ENCODE measurements at regions not wholly inside any gene's neighbourhood (a gene's known extent, or its start where the extent isn't known, plus 50 kb on each side); places are given as distances from the start of the nearest gene placed in this dataset.

GRCh38 chr21:31426235-31426797 is 82.3 kb upstream of the TIAM1 start:
- ChIA-PET CTCF (ENCODE audit: low intra/inter-chr PET ratio) (no interaction called here), POLR2A (interaction anchor here (0.6 to 1.2 kb wide), 2 partner anchors 11 to 22 kb away, joined by 3 read pairs; no protein-coding TSS in a partner anchor)
- no peak overlapping the region for H3K27ac ChIP-seq (ENCODE audit: extremely low read depth, low read depth, low read length)
- H3K4me2 ChIP-seq (ENCODE audit: insufficient read depth, low read length), result no peak overlapping the region
- H3K4me1 ChIP-seq (replicated peaks in 1 of 2; ENCODE audit: control insufficient read depth in 2 of 2, insufficient read depth in 2 of 2, low read length in 2 of 2), result no peaks in the 10 kb centered on the region; a peak in 1 of 5 replicates
- no peak for ATAC-seq
- TF ChIP-seq MAFG (tag; conservative IDR thresholded peaks at IDR 0.05) (no peak), CCNT2 (IDR thresholded peaks at IDR 0.05; ENCODE audit: borderline replicate concordance, extremely low read depth, insufficient read length, low read depth, low read length) (no peak), MYC (IDR thresholded peaks at IDR 0.05; ENCODE audit: low read depth, low read length) (no peak), MYC (CRISPR knock-in tag; IDR thresholded peaks at IDR 0.05; ENCODE audit: borderline replicate concordance, low read depth) (no peak), SRF (CRISPR knock-in tag; IDR thresholded peaks at IDR 0.05) (no peak), VEZF1 (CRISPR knock-in tag; IDR thresholded peaks at IDR 0.05) (no peak), HMGN3 (IDR thresholded peaks at IDR 0.05; ENCODE audit: borderline replicate concordance, extremely low read depth, insufficient read length, low read depth, low read length) (no peak), ARHGAP35 (IDR thresholded peaks at IDR 0.05; ENCODE audit: partially characterized antibody) (no peak), TAL1 (IDR thresholded peaks at IDR 0.05) (no peak), JUNB (CRISPR knock-in tag; conservative IDR thresholded peaks at IDR 0.05) (no peak), NFIX (CRISPR knock-in tag; IDR thresholded peaks at IDR 0.05; ENCODE audit: low read depth) (no peak), BMI1 (IDR thresholded peaks at IDR 0.05; ENCODE audit: low read length) (no peak), ZFP91 (CRISPR knock-in tag; IDR thresholded peaks at IDR 0.05) (no peak), OTX1 (CRISPR knock-in tag; IDR thresholded peaks at IDR 0.05) (no peak), ZBTB34 (CRISPR knock-in tag; IDR thresholded peaks at IDR 0.05) (no peak)
- H3K79me2 ChIP-seq (ENCODE audit: control insufficient read depth, insufficient read depth, low read length), result no peaks in the 10 kb centered on the region
- BruUV-seq (replicated peaks), result no TSS peak
- H2AFZ ChIP-seq (ENCODE audit: low read depth, low read length), result no peak overlapping the region
- no peak overlapping the region for H3K9ac ChIP-seq (ENCODE audit: insufficient read depth in 1 of 2, low read depth in 2 of 2, low read length in 2 of 2)
- peaks cover 3 to 7% of the 10 kb centered on the region in 2 experiments; a peak in 3 of 5 replicates for H3K27me3 ChIP-seq (ENCODE audit: control insufficient read depth in 2 of 2, insufficient read depth in 2 of 2, low read length in 2 of 2)
- no peaks in the 10 kb centered on the region for H3K9me1 ChIP-seq (ENCODE audit: control insufficient read depth, insufficient read depth, low read length)
- FAIRE-seq, result no peak
- no peak overlapping the region for H3K4me3 ChIP-seq
- 0% methylated on average over 5 of the region's 5 CpGs for WGBS (ENCODE audit: insufficient coverage, low coverage, missing lambda C conversion rate)
- in situ Hi-C loops (cut with MboI) (no loop called here), intact Hi-C loops (cut with micrococcal nuclease) (no loop called here)
- H4K20me1 ChIP-seq (replicated peaks; ENCODE audit: control insufficient read depth, insufficient read depth, low read length), result no peaks in the 10 kb centered on the region
- no peaks in the 10 kb centered on the region for H3K36me3 ChIP-seq (ENCODE audit: control insufficient read depth, insufficient read depth, low read length)
- H3K9me3 ChIP-seq (replicated peaks; ENCODE audit: control insufficient read depth, insufficient read depth, low read depth, low read length), result no peaks in the 10 kb centered on the region
- no peak for DNase-seq (ENCODE audit: extremely low read depth in 1 of 4, low spot score in 3 of 4)
